ENCODE measurements at regions not wholly inside any gene's neighbourhood (a gene's known extent, or its start where the extent isn't known, plus 50 kb on each side); places are given as distances from the start of the nearest gene placed in this dataset.

GRCh38 chr3:94241986-94242385, 179.1 kb downstream of the NSUN3 start:
- no peak for DNase-seq (ENCODE audit: low spot score)
- peaks cover 13% of the 10 kb centered on the region for H3K4me1 Mint-ChIP-seq (ENCODE audit: low read depth)
- no peak overlapping the region for H3K27ac Mint-ChIP-seq (ENCODE audit: unreplicated experiment)
- no peaks in the 10 kb centered on the region for H3K36me3 Mint-ChIP-seq (ENCODE audit: low read depth)
- H3K27me3 Mint-ChIP-seq (ENCODE audit: low read depth): peaks cover 9% of the 10 kb centered on the region
- no peak for TF ChIP-seq CTCF (IDR thresholded peaks at IDR 0.05)
- H3K4me3 Mint-ChIP-seq (ENCODE audit: unreplicated experiment): no peak overlapping the region
- H3K9me3 Mint-ChIP-seq (ENCODE audit: low read depth): peaks cover 4% of the 10 kb centered on the region

GRCh38 chr3:94246171-94246570, 183.3 kb downstream of the NSUN3 start:
- no peak for DNase-seq (ENCODE audit: low spot score)
- peaks cover 13% of the 10 kb centered on the region for H3K4me1 Mint-ChIP-seq (ENCODE audit: low read depth)
- no peak overlapping the region for H3K4me3 Mint-ChIP-seq (ENCODE audit: unreplicated experiment)
- no peak for TF ChIP-seq CTCF (IDR thresholded peaks at IDR 0.05)
- H3K36me3 Mint-ChIP-seq (ENCODE audit: low read depth): no peaks in the 10 kb centered on the region
- peaks cover 12% of the 10 kb centered on the region for H3K27me3 Mint-ChIP-seq (ENCODE audit: low read depth)
- peak overlapping the region; percentile 28 for H3K27ac Mint-ChIP-seq (ENCODE audit: unreplicated experiment)
- no peaks in the 10 kb centered on the region for H3K9me3 Mint-ChIP-seq (ENCODE audit: low read depth)

- Mint-ChIP-seq H3K9me3 (ENCODE audit: low read depth) (no peaks in the 10 kb centered on the region), H3K4me1 (ENCODE audit: low read depth) (peaks cover 13% of the 10 kb centered on the region), H3K36me3 (ENCODE audit: low read depth) (no peaks in the 10 kb centered on the region), H3K27me3 (ENCODE audit: low read depth) (peaks cover 11% of the 10 kb centered on the region), H3K27ac (ENCODE audit: unreplicated experiment) (no peak overlapping the region), H3K4me3 (ENCODE audit: unreplicated experiment) (no peak overlapping the region)
- DNase-seq (ENCODE audit: low spot score): no peak
- TF ChIP-seq CTCF (IDR thresholded peaks at IDR 0.05): no peak
Observed at GRCh38 chr3:94248042-94248441, 185.2 kb downstream of the NSUN3 start.

GRCh38 chr3:94249491-94250079, 186.7 kb downstream of the NSUN3 start:
- H3K27me3 Mint-ChIP-seq (ENCODE audit: low read depth): peaks cover 16% of the 10 kb centered on the region
- no peak for DNase-seq (ENCODE audit: low spot score)
- no peaks in the 10 kb centered on the region for H3K9me3 Mint-ChIP-seq (ENCODE audit: low read depth)
- H3K4me3 Mint-ChIP-seq (ENCODE audit: unreplicated experiment): no peak overlapping the region
- peak; percentile 95 for TF ChIP-seq CTCF (IDR thresholded peaks at IDR 0.05)
- no peaks in the 10 kb centered on the region for H3K36me3 Mint-ChIP-seq (ENCODE audit: low read depth)
- no peak overlapping the region for H3K27ac Mint-ChIP-seq (ENCODE audit: unreplicated experiment)
- H3K4me1 Mint-ChIP-seq (ENCODE audit: low read depth): peaks cover 13% of the 10 kb centered on the region

GRCh38 chr3:94251566-94251965, 188.7 kb downstream of the NSUN3 start:
- DNase-seq (ENCODE audit: low spot score): no peak
- Mint-ChIP-seq H3K36me3 (ENCODE audit: low read depth) (no peaks in the 10 kb centered on the region), H3K27ac (ENCODE audit: unreplicated experiment) (no peak overlapping the region), H3K4me3 (ENCODE audit: unreplicated experiment) (no peak overlapping the region), H3K9me3 (ENCODE audit: low read depth) (no peaks in the 10 kb centered on the region), H3K27me3 (ENCODE audit: low read depth) (peaks cover 15% of the 10 kb centered on the region), H3K4me1 (ENCODE audit: low read depth) (peaks cover 3% of the 10 kb centered on the region)
- no peak for TF ChIP-seq CTCF (IDR thresholded peaks at IDR 0.05)

Data from chondrocyte (in vitro differentiated cells).